Liver (tissue), 8 donors: ENCODE measurements at regions not wholly inside any gene's neighbourhood (a gene's known extent, or its start where the extent isn't known, plus 50 kb on each side); places are given as distances from the start of the nearest gene placed in this dataset.

Experiments used
- DNase-seq: peaks from one replicate; pipeline ENCODE4 v3.0.0-alpha.2; 2017; ENCODE audit warnings: low spot score
- H3K27ac ChIP-seq, 2 donors: one replicate each; pipeline ENCODE4 v1.7.0; 2013; ENCODE audit warnings: inconsistent platforms in 2 of 2, low read length in 2 of 2, control low read depth in 1 of 2, low read depth in 1 of 2, mild to moderate bottlenecking in 1 of 2
- H3K27me3 ChIP-seq, 4 donors: one replicate each; pipeline versions ENCODE4 v1.6.1 to v1.7.0; 2013; ENCODE audit warnings: low read length in 3 of 4, inconsistent platforms in 1 of 4, mild to moderate bottlenecking in 1 of 4, moderate library complexity in 1 of 4; ENCODE audit not compliant: control insufficient read depth in 4 of 4, insufficient read depth in 4 of 4
- H3K36me3 ChIP-seq, 4 donors: one replicate each; pipeline versions ENCODE4 v1.6.1 to v1.7.0; 2013; ENCODE audit warnings: low read length in 3 of 4, mild to moderate bottlenecking in 3 of 4, low read depth in 1 of 4, moderate library complexity in 1 of 4; ENCODE audit not compliant: control insufficient read depth in 4 of 4, insufficient read depth in 3 of 4
- H3K4me1 ChIP-seq, 4 donors: one replicate each; pipeline versions ENCODE4 v1.6.1 to v1.7.0; 2013; ENCODE audit warnings: low read length in 3 of 4, mild to moderate bottlenecking in 3 of 4, moderate library complexity in 1 of 4; ENCODE audit not compliant: control insufficient read depth in 4 of 4, insufficient read depth in 4 of 4
- H3K4me3 ChIP-seq, 3 donors: one replicate each; pipeline versions ENCODE4 v1.6.1 to v1.7.0; 2013; ENCODE audit warnings: low read length in 3 of 3, control low read depth in 1 of 3, low read depth in 1 of 3, mild to moderate bottlenecking in 1 of 3
- H3K9ac ChIP-seq, 2 donors: one replicate each; pipeline ENCODE4 v1.7.0; 2013; ENCODE audit warnings: low read length in 2 of 2, mild to moderate bottlenecking in 2 of 2, moderate library complexity in 2 of 2, control low read depth in 1 of 2, low read depth in 1 of 2
- H3K9me3 ChIP-seq, 4 donors: one replicate each; pipeline versions ENCODE4 v1.6.1 to v1.7.0; 2013; ENCODE audit warnings: low read length in 3 of 4; ENCODE audit not compliant: control insufficient read depth in 4 of 4
- CTCF ChIP-seq: fragments of 150-350 bp; IDR thresholded peaks from 2 replicates; pipeline ENCODE4 v1.5.1; 2017; ENCODE audit warnings: improper control_type of control experiment, low read depth, low read length; ENCODE audit not compliant: missing input control
- EGR1 ChIP-seq, 2 donors: IDR thresholded peaks; 2 replicates each; pipeline ENCODE4 v1.6.1; 2016 to 2018; ENCODE audit warnings: antibody characterized with exemption in 2 of 2, low read depth in 2 of 2
- FOXA1 ChIP-seq: IDR thresholded peaks from 2 replicates; pipeline ENCODE4 v1.6.1; 2016; ENCODE audit warnings: antibody characterized with exemption
- FOXA2 ChIP-seq: IDR thresholded peaks from 2 replicates; pipeline ENCODE4 v1.6.1; 2016; ENCODE audit warnings: antibody characterized with exemption
- GABPA ChIP-seq, 2 donors: IDR thresholded peaks in 1 of 2; conservative IDR thresholded peaks in 1 of 2; 2 replicates each; pipeline ENCODE4 v1.6.1; 2016; ENCODE audit warnings: antibody characterized with exemption in 2 of 2, mild to moderate bottlenecking in 1 of 2, moderate library complexity in 1 of 2
- HNF4A ChIP-seq, 2 donors: conservative IDR thresholded peaks; 2 replicates each; pipeline ENCODE4 v1.6.1; 2016; ENCODE audit warnings: antibody characterized with exemption in 2 of 2, mild to moderate bottlenecking in 2 of 2
- JUND ChIP-seq, 2 donors: IDR thresholded peaks; 2 replicates each; pipeline ENCODE4 v1.6.1; 2016; ENCODE audit warnings: antibody characterized with exemption in 2 of 2
- RAD21 ChIP-seq, 2 donors: IDR thresholded peaks; 2 replicates each; pipeline ENCODE4 v1.6.1; 2016; ENCODE audit warnings: antibody characterized with exemption in 2 of 2, mild to moderate bottlenecking in 2 of 2
- RXRA ChIP-seq, 2 donors: IDR thresholded peaks; 2 replicates each; pipeline ENCODE4 v1.6.1; 2017 to 2018; ENCODE audit warnings: antibody characterized with exemption in 2 of 2, mild to moderate bottlenecking in 1 of 2
- SP1 ChIP-seq: IDR thresholded peaks from 2 replicates; pipeline ENCODE4 v1.6.1; 2018; ENCODE audit warnings: antibody characterized with exemption, mild to moderate bottlenecking
- TAF1 ChIP-seq: conservative IDR thresholded peaks from 2 replicates; pipeline ENCODE4 v1.6.1; 2016; ENCODE audit warnings: antibody characterized with exemption, mild to moderate bottlenecking
- YY1 ChIP-seq: IDR thresholded peaks from 2 replicates; pipeline ENCODE4 v1.6.1; 2016; ENCODE audit warnings: antibody characterized with exemption, mild to moderate bottlenecking
- WGBS: extraction: QIAGEN DNeasy Blood & Tissue Kit; methylation state at CpG from one replicate; pipeline ENCODE4 v1.1.7; 2013; 5-methylcytosine and 5-hydroxymethylcytosine counted together
- TF ChIP-seq, protein P1 (sequence below): IDR thresholded peaks from 2 replicates; pipeline ENCODE4 v1.6.1; 2016; ENCODE audit warnings: antibody characterized with exemption
- TF ChIP-seq, protein P2 (sequence below): IDR thresholded peaks from 2 replicates; pipeline ENCODE4 v1.6.1; 2016; ENCODE audit warnings: antibody characterized with exemption
- TF ChIP-seq, protein P3 (sequence below): IDR thresholded peaks from 2 replicates; pipeline ENCODE4 v1.6.1; 2016; ENCODE audit warnings: antibody characterized with exemption
- TF ChIP-seq, protein P4 (sequence below): IDR thresholded peaks from 2 replicates; pipeline ENCODE4 v1.6.1; 2016; ENCODE audit warnings: antibody characterized with exemption, mild to moderate bottlenecking
- donor health status: healthy.
- donor health status: healthy.
- donor health status: healthy.
- donor health status: healthy.
- donor health status: healthy.

- 85% methylated on average over 2 of the region's 2 CpGs for WGBS
- H3K4me1 ChIP-seq = peaks cover 0 to 10% (median 3%) of the 10 kb centered on the region in 4 donors
- TF ChIP-seq JUND (IDR thresholded peaks at IDR 0.05) (no peak), YY1 (no peak), EGR1 (IDR thresholded peaks at IDR 0.05; ENCODE audit: low read depth in 2 of 2) (no peak), CTCF (no peak), GABPA (IDR thresholded peaks at IDR 0.05 in 1 of 2, conservative IDR thresholded peaks at IDR 0.05 in 1 of 2) (no peak), RAD21 (IDR thresholded peaks at IDR 0.05) (no peak), HNF4A (conservative IDR thresholded peaks at IDR 0.05) (no peak), RXRA (IDR thresholded peaks at IDR 0.05) (no peak), FOXA2 (no peak), FOXA1 (no peak), TAF1 (no peak)
- TF ChIP-seq, protein P1, sequence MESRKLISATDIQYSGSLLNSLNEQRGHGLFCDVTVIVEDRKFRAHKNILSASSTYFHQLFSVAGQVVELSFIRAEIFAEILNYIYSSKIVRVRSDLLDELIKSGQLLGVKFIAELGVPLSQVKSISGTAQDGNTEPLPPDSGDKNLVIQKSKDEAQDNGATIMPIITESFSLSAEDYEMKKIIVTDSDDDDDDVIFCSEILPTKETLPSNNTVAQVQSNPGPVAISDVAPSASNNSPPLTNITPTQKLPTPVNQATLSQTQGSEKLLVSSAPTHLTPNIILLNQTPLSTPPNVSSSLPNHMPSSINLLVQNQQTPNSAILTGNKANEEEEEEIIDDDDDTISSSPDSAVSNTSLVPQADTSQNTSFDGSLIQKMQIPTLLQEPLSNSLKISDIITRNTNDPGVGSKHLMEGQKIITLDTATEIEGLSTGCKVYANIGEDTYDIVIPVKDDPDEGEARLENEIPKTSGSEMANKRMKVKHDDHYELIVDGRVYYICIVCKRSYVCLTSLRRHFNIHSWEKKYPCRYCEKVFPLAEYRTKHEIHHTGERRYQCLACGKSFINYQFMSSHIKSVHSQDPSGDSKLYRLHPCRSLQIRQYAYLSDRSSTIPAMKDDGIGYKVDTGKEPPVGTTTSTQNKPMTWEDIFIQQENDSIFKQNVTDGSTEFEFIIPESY = no peak
- TF ChIP-seq, protein P2, sequence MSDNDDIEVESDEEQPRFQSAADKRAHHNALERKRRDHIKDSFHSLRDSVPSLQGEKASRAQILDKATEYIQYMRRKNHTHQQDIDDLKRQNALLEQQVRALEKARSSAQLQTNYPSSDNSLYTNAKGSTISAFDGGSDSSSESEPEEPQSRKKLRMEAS = no peak
- TF ChIP-seq, protein P3, sequence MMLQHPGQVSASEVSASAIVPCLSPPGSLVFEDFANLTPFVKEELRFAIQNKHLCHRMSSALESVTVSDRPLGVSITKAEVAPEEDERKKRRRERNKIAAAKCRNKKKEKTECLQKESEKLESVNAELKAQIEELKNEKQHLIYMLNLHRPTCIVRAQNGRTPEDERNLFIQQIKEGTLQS = no peak
- TF ChIP-seq, protein P4, sequence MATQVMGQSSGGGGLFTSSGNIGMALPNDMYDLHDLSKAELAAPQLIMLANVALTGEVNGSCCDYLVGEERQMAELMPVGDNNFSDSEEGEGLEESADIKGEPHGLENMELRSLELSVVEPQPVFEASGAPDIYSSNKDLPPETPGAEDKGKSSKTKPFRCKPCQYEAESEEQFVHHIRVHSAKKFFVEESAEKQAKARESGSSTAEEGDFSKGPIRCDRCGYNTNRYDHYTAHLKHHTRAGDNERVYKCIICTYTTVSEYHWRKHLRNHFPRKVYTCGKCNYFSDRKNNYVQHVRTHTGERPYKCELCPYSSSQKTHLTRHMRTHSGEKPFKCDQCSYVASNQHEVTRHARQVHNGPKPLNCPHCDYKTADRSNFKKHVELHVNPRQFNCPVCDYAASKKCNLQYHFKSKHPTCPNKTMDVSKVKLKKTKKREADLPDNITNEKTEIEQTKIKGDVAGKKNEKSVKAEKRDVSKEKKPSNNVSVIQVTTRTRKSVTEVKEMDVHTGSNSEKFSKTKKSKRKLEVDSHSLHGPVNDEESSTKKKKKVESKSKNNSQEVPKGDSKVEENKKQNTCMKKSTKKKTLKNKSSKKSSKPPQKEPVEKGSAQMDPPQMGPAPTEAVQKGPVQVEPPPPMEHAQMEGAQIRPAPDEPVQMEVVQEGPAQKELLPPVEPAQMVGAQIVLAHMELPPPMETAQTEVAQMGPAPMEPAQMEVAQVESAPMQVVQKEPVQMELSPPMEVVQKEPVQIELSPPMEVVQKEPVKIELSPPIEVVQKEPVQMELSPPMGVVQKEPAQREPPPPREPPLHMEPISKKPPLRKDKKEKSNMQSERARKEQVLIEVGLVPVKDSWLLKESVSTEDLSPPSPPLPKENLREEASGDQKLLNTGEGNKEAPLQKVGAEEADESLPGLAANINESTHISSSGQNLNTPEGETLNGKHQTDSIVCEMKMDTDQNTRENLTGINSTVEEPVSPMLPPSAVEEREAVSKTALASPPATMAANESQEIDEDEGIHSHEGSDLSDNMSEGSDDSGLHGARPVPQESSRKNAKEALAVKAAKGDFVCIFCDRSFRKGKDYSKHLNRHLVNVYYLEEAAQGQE = no peak
These were observed 446.5 kb upstream of the ACVR2A start for GRCh38 chr2:147398301-147398700.

GRCh38 chr2:147396890-147397289 is 447.9 kb upstream of the ACVR2A start:
- H3K9ac ChIP-seq = no peak overlapping the region
- WGBS = 52% methylated on average over 3 of the region's 3 CpGs
- DNase-seq = no peak
- TF ChIP-seq, protein P4 = no peak
- TF ChIP-seq RAD21 (IDR thresholded peaks at IDR 0.05) (peak in 1 of 2 donors; percentile 58), FOXA1 (no peak), HNF4A (conservative IDR thresholded peaks at IDR 0.05) (peak; percentile 67 to 81), FOXA2 (no peak), GABPA (IDR thresholded peaks at IDR 0.05 in 1 of 2, conservative IDR thresholded peaks at IDR 0.05 in 1 of 2) (no peak), YY1 (no peak), RXRA (IDR thresholded peaks at IDR 0.05) (peak; percentile 68 to 74), TAF1 (no peak), SP1 (peak; percentile 76), JUND (IDR thresholded peaks at IDR 0.05) (peak; percentile 33 to 60)
- TF ChIP-seq, protein P1 = no peak
- TF ChIP-seq, protein P3 = peak; percentile 89
- TF ChIP-seq, protein P2 = peak; percentile 36

More at GRCh38 chr2:147398301-147398700, 446.5 kb upstream of the ACVR2A start:
- H3K9ac ChIP-seq = no peak overlapping the region
- no peaks in the 10 kb centered on the region for H3K27me3 ChIP-seq
- no peak overlapping the region for H3K27ac ChIP-seq
- H3K36me3 ChIP-seq = no peaks in the 10 kb centered on the region
- no peak for DNase-seq
- H3K4me3 ChIP-seq = no peak overlapping the region
- H3K9me3 ChIP-seq = no peaks in the 10 kb centered on the region

More at GRCh38 chr2:147396890-147397289, 447.9 kb upstream of the ACVR2A start:
- no peaks in the 10 kb centered on the region for H3K27me3 ChIP-seq
- peaks cover 0 to 7% (median 2%) of the 10 kb centered on the region in 4 donors for H3K4me1 ChIP-seq
- H3K27ac ChIP-seq = no peak overlapping the region
- H3K9me3 ChIP-seq = no peaks in the 10 kb centered on the region
- no peaks in the 10 kb centered on the region for H3K36me3 ChIP-seq
- no peak overlapping the region for H3K4me3 ChIP-seq
